ENCODE measurements at regions not wholly inside any gene's neighbourhood (a gene's known extent, or its start where the extent isn't known, plus 50 kb on each side); places are given as distances from the start of the nearest gene placed in this dataset.

DNA sequence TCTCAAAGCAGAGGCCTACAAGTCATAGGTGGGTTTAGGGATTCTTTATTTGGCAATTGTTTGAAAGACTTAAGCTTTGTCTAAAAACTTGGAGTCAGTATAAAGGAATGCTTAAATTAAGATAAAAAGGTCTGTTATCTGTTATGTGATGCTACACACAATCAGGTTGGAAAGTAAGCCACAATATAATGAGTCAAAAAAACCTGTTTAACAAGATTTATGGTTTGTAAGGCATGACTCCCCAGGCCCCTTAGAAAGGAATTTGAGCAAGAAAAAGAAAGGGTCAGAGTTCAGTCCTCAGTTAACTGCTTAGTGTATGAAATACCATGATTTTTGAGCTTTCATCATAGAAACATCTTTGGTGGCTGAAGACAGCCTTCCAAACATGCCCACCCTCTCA lies 66.8 kb upstream of the HMGN3 start:
- DNase-seq = no peak

DNA sequence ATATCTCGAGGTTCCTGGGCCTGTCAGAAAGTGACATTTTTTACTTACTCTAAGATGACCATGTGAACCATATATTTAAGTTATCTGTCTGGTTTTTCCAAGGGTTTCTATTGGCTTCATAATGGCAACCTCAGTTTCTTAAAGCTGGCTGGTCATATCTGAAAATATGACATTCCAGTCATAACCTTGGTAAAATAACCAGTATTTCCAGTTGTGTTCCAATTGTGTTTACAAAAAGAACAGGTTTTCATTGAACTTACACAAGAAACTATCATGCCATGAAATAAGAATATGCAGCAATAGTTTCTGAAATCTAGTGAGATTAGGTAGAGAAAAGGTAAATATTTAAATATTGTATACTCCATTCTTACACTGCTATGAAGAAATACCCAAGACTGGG lies 61.7 kb upstream of the HMGN3 start:
- DNase-seq = no peak

Measured in NCI-H526 (cell line).